Hematopoietic multipotent progenitor cell treated with erythropoietin and hydrocortisone succinate and interleukin-3 and kit ligand, for 4 days (in vitro differentiated cells): ENCODE measurements at regions not wholly inside any gene's neighbourhood (a gene's known extent, or its start where the extent isn't known, plus 50 kb on each side); places are given as distances from the start of the nearest gene placed in this dataset.

Experiments
- DNase-seq: peaks from one replicate; pipeline ENCODE4 v3.0.0-alpha.2; 2015

GRCh38 chr16:77555791-77556190 lies 121.0 kb upstream of the ADAMTS18 start:
- DNase-seq, result no peak

DNA sequence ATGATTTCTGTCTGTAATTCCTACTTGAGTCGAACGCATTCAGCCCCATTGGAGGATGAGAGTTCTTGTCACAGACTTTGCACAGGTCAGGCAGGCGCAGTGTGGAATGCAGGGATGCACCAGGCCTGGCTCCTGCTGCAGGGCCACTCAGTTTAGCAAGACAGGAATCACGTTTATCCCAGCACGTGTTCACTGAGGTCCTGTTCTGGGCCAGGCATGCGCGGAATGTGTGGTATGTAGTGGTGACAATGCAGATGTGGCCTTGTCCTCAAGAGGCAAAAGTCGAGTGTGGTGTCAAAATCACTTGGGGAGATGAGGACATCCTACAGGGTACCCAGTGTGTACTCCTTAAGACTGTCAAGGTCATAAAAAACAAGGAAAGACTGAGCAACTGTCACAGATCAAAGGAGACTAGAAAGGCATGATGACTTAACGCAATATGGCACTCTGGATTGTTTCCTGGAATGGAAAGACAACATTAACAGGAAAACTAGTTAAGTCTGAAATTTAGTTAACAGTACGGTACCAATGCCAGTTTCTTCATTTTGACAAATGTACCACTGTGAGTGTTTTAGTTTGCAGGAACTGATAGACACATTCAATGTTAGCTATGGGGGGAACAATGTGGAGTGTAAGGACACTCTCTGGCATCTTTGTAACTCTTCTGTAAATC lies 121.5 kb upstream of the ADAMTS18 start:
- no peak for DNase-seq

DNA sequence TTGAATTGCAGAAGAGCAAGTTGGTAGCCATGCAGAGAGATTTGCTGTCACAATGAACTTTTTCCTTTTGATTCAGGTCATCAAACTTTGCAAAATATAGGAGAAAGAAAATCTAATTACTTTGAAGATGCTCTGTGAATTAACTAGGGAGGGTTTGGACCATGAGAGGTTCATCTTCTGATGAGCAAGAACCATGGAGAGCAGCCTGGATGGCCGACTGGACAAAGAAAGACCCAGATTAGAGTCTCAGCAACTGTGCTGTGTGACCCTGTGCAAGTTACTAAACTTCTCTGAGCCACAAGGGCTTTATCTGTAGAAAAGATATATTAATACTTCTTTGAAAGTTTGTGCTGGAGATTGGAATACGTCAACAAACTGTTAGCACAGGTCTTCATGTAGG lies 122.6 kb upstream of the ADAMTS18 start:
- no peak for DNase-seq

GRCh38 chr16:77558786-77559185 lies 124.0 kb upstream of the ADAMTS18 start:
- no peak for DNase-seq

DNA sequence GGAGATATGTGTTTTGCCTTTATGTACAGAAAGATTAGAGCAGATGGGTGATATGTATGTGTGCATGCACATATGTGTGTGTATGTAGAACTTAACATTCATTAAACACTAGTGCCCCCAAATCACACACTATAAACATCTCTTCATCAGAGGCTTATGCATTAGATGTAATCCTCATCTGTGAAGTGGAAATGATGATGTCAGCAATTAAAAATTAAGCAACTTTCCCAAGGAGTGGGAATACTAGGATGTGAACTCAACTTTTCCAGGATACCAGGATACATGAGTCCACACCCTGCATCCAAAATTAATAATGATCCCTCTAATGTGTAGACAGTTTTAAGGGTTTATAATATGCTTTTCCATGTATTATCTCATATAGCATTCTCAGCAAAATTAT lies 127.7 kb upstream of the ADAMTS18 start:
- DNase-seq, result no peak

DNA sequence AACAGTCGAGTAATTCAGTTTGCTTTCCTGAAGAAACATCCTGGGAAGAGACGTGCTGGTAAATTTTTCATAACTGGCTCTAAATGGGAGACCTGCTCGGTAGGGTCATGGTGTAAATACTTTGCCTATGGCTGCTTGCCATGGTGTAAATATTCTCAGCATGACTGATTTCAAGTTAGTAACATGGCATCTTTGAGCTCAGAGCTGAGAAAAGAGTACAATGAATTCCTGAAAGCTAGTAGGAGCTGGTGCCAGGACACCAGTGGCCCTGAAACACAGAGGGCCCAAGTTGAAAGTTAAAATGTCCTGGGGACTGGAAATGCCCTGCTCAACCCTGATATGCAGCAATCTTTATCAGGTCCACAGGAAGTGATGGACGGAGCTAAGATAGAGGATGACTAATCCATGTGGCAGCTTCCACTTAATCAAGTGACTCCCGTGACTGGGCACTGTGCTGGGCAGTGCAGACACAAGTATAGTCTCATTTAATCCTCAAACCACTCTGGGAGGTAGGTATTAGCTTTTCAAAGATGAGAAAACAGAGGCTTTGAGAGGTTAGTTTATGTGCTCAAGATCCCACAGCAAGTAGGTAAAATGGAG lies 130.1 kb upstream of the ADAMTS18 start:
- DNase-seq, result peak; percentile 8

DNA sequence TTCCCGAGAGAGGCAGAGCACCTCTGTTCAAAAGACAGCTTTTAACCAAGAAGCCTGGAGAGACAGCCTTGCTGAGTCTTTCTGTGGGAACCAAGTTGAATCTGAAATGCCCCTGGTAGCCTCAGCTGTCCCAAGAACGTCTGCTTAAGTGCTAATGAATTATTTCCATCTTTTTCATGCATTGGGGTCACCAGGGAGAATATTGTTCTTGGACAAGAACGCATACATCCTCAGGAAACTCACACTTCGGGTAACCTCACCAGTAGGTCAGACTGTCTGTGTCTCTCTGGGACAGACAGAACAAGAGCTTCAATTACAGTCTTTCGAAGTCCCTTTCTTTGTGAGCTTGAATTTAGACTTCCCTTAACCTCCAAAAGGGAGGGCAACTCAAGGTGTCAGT lies 134.6 kb upstream of the ADAMTS18 start:
- no peak for DNase-seq

- no peak for DNase-seq
Observed at GRCh38 chr16:77570574-77570973, 135.7 kb upstream of the ADAMTS18 start.

DNA sequence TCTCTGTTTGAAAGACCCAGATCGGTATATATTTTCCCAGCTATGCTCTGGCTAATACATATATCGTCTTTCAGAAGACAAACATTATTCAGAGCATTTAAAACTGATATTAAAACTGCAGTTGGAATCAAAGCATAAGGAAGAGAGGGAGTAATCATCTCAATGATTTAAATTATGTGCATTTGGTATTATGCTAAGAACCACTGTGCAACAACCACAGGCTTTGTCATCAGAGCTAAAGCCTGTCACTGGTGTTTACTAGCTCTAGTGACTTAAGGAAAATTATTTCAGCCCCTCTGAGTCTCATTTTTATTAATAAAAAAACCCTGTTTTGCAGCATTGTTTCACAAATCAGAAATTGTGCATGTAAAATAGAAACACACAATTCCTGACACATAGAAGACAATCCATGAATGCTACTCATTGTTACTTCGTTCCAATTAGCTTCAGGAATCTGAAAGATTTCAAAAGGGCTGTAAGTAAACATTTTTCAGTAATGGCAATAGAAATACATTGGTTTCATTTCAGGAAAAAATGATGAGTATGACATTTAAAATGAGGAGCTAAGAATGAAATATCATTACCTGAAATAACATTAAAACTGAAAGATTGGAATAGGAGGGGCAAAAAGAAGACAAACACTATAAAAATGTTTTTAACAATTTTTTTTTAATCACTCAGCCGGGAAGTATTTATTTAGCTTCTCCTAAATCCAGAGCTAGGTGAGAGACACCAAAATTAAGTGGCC lies 136.5 kb upstream of the ADAMTS18 start:
- DNase-seq, result no peak

- DNase-seq, result no peak
Observed at GRCh38 chr16:77574867-77575624, 140.2 kb upstream of the ADAMTS18 start.

- DNase-seq, result peak; percentile 17
Observed at GRCh38 chr16:77579351-77579891, 142.9 kb upstream of the NUDT7 start.

GRCh38 chr16:77581706-77582105 lies 140.6 kb upstream of the NUDT7 start:
- DNase-seq, result no peak

GRCh38 chr16:77584205-77584859 lies 138.0 kb upstream of the NUDT7 start:
- DNase-seq, result peak; percentile 76

GRCh38 chr16:77585379-77586251 lies 136.7 kb upstream of the NUDT7 start:
- peak; percentile 15 for DNase-seq

- no peak for DNase-seq
Observed at GRCh38 chr16:77588389-77588788, 133.9 kb upstream of the NUDT7 start.

GRCh38 chr16:77589071-77589765 lies 133.1 kb upstream of the NUDT7 start:
- DNase-seq, result no peak

- no peak for DNase-seq
Observed at GRCh38 chr16:77590707-77591106, 131.6 kb upstream of the NUDT7 start.

DNA sequence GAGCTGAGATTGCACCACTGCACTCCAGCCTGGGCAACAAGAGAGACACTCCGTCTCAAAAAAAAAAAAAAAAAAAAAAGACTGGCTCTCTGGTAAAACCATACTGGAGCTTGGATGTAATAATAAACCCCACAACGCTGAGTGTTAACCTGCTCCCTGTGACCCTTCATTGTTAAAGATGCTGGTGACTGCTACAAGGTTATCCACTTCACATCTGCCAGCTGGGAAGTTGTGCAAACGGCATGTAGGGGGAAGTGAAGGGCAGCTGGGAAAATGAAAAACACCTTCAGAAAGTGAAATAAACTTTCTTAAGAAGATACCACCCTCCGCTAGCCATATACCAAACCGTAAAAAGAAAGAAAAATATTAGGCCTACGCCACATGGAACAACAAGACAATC lies 131.0 kb upstream of the NUDT7 start:
- no peak for DNase-seq

- DNase-seq, result no peak
Observed at GRCh38 chr16:77592021-77592420, 130.3 kb upstream of the NUDT7 start.

DNA sequence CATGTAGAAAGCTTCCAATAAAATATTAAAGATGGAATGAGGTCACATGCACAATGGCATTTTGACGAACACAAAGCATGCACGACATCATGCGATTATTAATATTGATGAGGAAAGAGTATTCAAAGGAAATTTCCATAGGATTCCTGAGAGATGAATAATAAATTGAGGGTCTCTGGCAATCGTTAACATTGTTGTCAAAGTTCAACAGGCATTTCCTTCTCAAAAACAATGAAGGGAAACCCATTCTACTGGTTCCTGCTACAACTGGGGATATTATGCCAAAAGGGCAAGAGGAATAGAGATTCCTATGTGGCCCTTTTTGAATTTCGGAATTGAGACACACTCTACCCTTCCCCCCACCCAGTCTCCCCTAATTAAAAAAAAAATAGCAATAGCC lies 128.3 kb upstream of the NUDT7 start:
- no peak for DNase-seq
